ENCODE measurements at regions not wholly inside any gene's neighbourhood (a gene's known extent, or its start where the extent isn't known, plus 50 kb on each side); places are given as distances from the start of the nearest gene placed in this dataset.

- TF ChIP-seq POLR2AphosphoS5 (IDR thresholded peaks at IDR 0.05) (no peak), CTCF (IDR thresholded peaks at IDR 0.05) (no peak), EP300 (IDR thresholded peaks at IDR 0.05) (no peak), POLR2A (IDR thresholded peaks at IDR 0.05) (no peak)
Observed at GRCh38 chr18:53990485-53990884, 234.0 kb downstream of the MBD2 start.
